Endodermal cell (in vitro differentiated cells): ENCODE measurements at regions not wholly inside any gene's neighbourhood (a gene's known extent, or its start where the extent isn't known, plus 50 kb on each side); places are given as distances from the start of the nearest gene placed in this dataset.

Experiments used
- DNase-seq: peaks from one replicate; pipeline ENCODE4 v3.0.0-alpha.2; 2017
- H3K27ac ChIP-seq: 2 replicates; pipeline ENCODE4 v1.5.1; 2013; ENCODE audit warnings: mild to moderate bottlenecking, low read depth, low read length, moderate library complexity
- H3K27me3 ChIP-seq: 2 replicates; pipeline ENCODE4 v1.6.1; 2013; ENCODE audit warnings: mild to moderate bottlenecking, low read length, moderate library complexity; ENCODE audit not compliant: insufficient read depth, control insufficient read depth, poor library complexity, severe bottlenecking
- H3K36me3 ChIP-seq: 2 replicates; pipeline ENCODE4 v1.7.0; 2013; ENCODE audit warnings: mild to moderate bottlenecking, low read length, moderate library complexity; ENCODE audit not compliant: control insufficient read depth, insufficient read depth
- H3K4me1 ChIP-seq: one replicate; pipeline ENCODE4 v1.7.0; 2013; ENCODE audit warnings: low read length; ENCODE audit not compliant: control insufficient read depth, insufficient read depth
- H3K4me3 ChIP-seq: 2 replicates; pipeline ENCODE4 v1.5.1; 2013; ENCODE audit warnings: mild to moderate bottlenecking, low read length, moderate library complexity
- H3K9ac ChIP-seq: 2 replicates; pipeline ENCODE4 v1.6.1; 2013; ENCODE audit warnings: mild to moderate bottlenecking, low read length, moderate library complexity; ENCODE audit not compliant: poor library complexity, severe bottlenecking; ENCODE audit errors: extremely low read depth
- H3K9me3 ChIP-seq: 2 replicates; pipeline ENCODE4 v1.6.1; 2013; ENCODE audit warnings: mild to moderate bottlenecking, low read length, moderate library complexity; ENCODE audit not compliant: control insufficient read depth
- H3K27ac Mint-ChIP-seq: 2 replicates; pipeline ENCODE4 v1.8.0; 2020; ENCODE audit warnings: mixed read lengths
- H3K27me3 Mint-ChIP-seq: 2 replicates; pipeline ENCODE4 v1.8.0; 2021; ENCODE audit warnings: mild to moderate bottlenecking, mixed read lengths; ENCODE audit not compliant: insufficient read depth
- H3K36me3 Mint-ChIP-seq: 2 replicates; pipeline ENCODE4 v1.8.0; 2020; ENCODE audit warnings: low read depth, mixed read lengths
- H3K4me1 Mint-ChIP-seq: 2 replicates; pipeline ENCODE4 v1.8.0; 2020; ENCODE audit warnings: mixed read lengths
- H3K4me3 Mint-ChIP-seq: 2 replicates; pipeline ENCODE4 v1.8.0; 2020; ENCODE audit warnings: mild to moderate bottlenecking, moderate library complexity, mixed read lengths
- H3K9me3 Mint-ChIP-seq: 2 replicates; pipeline ENCODE4 v1.8.0; 2020; ENCODE audit warnings: mild to moderate bottlenecking, mixed read lengths
- WGBS, 2 experiments: methylation state at CpG; one replicate each; pipeline versions ENCODE4 v1.1.5 to v1.1.7; 2013; ENCODE audit warnings: missing lambda C conversion rate in 2 of 2, mixed read lengths in 1 of 2; ENCODE audit not compliant: insufficient coverage in 1 of 2, insufficient read length in 1 of 2; 5-methylcytosine and 5-hydroxymethylcytosine counted together
- TF ChIP-seq, protein P1 (sequence below): fragments of 200-600 bp; sonication (generic); conservative IDR thresholded peaks from 2 replicates; pipeline ENCODE4 v1.5.0; 2021; ENCODE audit warnings: antibody characterized with exemption, mild to moderate bottlenecking

DNA sequence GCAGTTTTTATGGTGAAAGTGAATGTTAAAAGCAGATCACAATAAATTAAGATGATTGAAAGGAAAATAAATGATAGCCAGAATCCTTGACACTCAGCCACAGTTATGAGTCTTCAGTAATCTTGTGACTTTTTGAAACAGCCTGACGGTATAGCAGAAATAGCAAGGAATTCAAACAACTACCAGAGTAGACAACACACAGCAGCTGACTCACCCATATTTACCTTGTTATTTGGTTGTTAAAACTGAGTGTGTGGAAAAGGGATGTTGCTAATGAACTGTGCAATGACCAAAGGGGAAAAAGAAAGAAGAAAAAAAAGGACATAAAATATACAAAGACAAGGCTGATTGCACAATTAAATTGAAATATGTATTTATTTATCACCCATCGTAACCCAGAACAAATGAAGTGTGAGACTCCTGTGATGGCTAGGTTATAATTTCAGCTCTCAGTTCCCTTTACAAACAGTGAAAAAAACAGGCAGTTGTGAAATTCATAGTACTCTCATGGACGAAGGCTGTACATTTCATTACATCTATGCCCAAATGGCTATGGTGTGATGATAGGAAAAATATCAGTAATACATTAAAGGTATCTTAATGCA lies 1023.0 kb upstream of the SORCS1 start:
- H3K4me3 ChIP-seq, result no peak overlapping the region
- WGBS, 2 experiments, result 100% methylated on average over 2 of the region's 3 CpGs; no CpG with 5 or more reads in 1 of the 2 experiments
- Mint-ChIP-seq H3K4me1 (no peaks in the 10 kb centered on the region), H3K27me3 (no peaks in the 10 kb centered on the region), H3K4me3 (no peak overlapping the region), H3K27ac (no peak overlapping the region), H3K9me3 (peaks cover 3% of the 10 kb centered on the region), H3K36me3 (no peaks in the 10 kb centered on the region)
- TF ChIP-seq, protein P1, sequence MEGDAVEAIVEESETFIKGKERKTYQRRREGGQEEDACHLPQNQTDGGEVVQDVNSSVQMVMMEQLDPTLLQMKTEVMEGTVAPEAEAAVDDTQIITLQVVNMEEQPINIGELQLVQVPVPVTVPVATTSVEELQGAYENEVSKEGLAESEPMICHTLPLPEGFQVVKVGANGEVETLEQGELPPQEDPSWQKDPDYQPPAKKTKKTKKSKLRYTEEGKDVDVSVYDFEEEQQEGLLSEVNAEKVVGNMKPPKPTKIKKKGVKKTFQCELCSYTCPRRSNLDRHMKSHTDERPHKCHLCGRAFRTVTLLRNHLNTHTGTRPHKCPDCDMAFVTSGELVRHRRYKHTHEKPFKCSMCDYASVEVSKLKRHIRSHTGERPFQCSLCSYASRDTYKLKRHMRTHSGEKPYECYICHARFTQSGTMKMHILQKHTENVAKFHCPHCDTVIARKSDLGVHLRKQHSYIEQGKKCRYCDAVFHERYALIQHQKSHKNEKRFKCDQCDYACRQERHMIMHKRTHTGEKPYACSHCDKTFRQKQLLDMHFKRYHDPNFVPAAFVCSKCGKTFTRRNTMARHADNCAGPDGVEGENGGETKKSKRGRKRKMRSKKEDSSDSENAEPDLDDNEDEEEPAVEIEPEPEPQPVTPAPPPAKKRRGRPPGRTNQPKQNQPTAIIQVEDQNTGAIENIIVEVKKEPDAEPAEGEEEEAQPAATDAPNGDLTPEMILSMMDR, result no peak
- H3K9ac ChIP-seq, result no peak overlapping the region
- H3K9me3 ChIP-seq, result no peaks in the 10 kb centered on the region
- no peak overlapping the region for H3K27ac ChIP-seq
- no peaks in the 10 kb centered on the region for H3K27me3 ChIP-seq
- no peak for DNase-seq
- H3K4me1 ChIP-seq, result no peaks in the 10 kb centered on the region
- H3K36me3 ChIP-seq, result no peaks in the 10 kb centered on the region

DNA sequence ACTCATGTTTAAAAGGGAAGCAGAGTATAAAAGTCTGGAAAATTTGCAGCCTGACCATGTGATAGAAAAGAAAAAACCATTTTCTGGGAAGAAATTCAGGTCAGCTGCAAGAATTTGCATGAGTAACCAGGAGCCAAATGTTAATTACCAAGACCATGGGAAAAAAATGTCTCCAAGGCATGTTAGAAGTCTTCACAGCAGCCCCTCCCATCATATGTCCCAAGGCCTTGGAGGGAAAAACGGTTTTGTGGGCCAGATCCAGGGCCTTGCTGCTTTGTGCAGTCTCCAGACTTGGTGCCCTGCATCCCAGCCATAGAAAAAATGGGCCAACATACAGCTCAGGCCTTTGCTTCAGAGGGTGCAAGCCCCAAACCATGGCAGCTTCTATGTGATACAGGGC lies 1019.6 kb upstream of the SORCS1 start:
- no peak overlapping the region for H3K4me3 Mint-ChIP-seq

DNA sequence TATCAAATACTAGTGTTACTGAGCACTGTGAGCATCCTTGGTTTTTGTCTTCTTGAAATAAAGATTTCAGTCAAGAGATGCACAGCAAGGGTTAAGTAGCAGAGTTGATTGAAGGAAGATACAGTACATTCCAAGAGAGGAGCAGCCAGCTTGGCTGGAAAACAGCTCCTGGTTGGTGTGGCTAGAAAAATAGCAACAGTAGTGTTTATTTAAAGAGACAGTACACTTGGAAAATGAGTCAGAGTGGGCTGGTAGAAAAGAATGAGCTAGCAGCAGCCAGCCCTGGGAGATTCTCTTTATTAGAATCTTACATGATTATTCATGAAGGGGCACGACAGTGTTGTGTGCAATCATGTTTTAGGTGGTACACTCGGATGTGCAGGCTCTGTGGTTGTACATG lies 1016.4 kb upstream of the SORCS1 start:
- no peaks in the 10 kb centered on the region for H3K9me3 Mint-ChIP-seq
- Histone ChIP-seq H3K27ac (no peak overlapping the region), H3K36me3 (no peaks in the 10 kb centered on the region), H3K4me1 (no peaks in the 10 kb centered on the region), H3K9me3 (no peaks in the 10 kb centered on the region), H3K9ac (no peak overlapping the region), H3K27me3 (no peaks in the 10 kb centered on the region), H3K4me3 (no peak overlapping the region)
- H3K27ac Mint-ChIP-seq, result no peak overlapping the region
- 69% methylated on average over 2 of the region's 2 CpGs; no CpG with 5 or more reads in 1 of the 2 experiments for WGBS, 2 experiments
- no peaks in the 10 kb centered on the region for H3K36me3 Mint-ChIP-seq
- no peak overlapping the region for H3K4me3 Mint-ChIP-seq
- no peak for DNase-seq
- TF ChIP-seq, protein P1, result no peak
- H3K4me1 Mint-ChIP-seq, result no peaks in the 10 kb centered on the region
- no peaks in the 10 kb centered on the region for H3K27me3 Mint-ChIP-seq

More for the DNA sequence above, 1019.6 kb upstream of the SORCS1 start:
- no peak for DNase-seq
- Mint-ChIP-seq H3K27ac (no peak overlapping the region), H3K36me3 (no peaks in the 10 kb centered on the region), H3K9me3 (no peaks in the 10 kb centered on the region), H3K4me1 (no peaks in the 10 kb centered on the region), H3K27me3 (no peaks in the 10 kb centered on the region)
- no peaks in the 10 kb centered on the region for H3K27me3 ChIP-seq
- no peak overlapping the region for H3K27ac ChIP-seq
- no peaks in the 10 kb centered on the region for H3K36me3 ChIP-seq
- no peaks in the 10 kb centered on the region for H3K9me3 ChIP-seq
- H3K9ac ChIP-seq, result no peak overlapping the region
- 53% methylated on average over 1 of the region's 1 CpG; no CpG with 5 or more reads in 1 of the 2 experiments for WGBS, 2 experiments
- no peaks in the 10 kb centered on the region for H3K4me1 ChIP-seq
- TF ChIP-seq, protein P1, result no peak
- H3K4me3 ChIP-seq, result no peak overlapping the region
